ENCODE measurements at regions not wholly inside any gene's neighbourhood (a gene's known extent, or its start where the extent isn't known, plus 50 kb on each side); places are given as distances from the start of the nearest gene placed in this dataset.

DNA sequence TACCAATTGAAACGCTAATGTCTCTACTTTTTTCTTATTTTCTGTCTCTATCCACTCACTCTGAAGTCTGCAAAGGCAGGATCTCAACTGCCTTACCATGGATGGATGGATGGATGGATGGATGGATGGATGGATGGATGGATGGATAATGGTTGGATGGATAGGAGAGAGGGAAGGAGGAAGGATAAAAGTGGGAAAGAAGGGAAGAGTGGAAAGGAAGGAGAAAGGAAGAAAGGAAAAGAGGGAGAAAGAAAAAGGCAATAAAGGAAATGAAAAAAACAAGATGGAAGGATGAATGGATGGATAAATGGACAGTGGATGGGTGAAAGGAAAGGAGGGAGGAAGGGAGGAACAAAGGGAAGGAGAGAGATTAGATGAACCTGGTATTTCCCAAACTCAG, 506.0 kb downstream of the MN1 start:
- Histone ChIP-seq H3K9ac (ENCODE audit: low read depth, low read length, poor library complexity) (no peak overlapping the region), H3K4me1 (ENCODE audit: control insufficient read depth in 2 of 2, insufficient read depth in 1 of 2, low read depth in 1 of 2, low read length in 2 of 2) (peaks cover 16 to 61% of the 10 kb centered on the region in 2 donors), H2AK5ac (ENCODE audit: low read depth, low read length) (no peak overlapping the region), H2BK15ac (ENCODE audit: low read length) (no peak overlapping the region), H2BK120ac (ENCODE audit: low read depth, low read length) (no peak overlapping the region), H3K36me3 (replicated peaks in 1 of 2; ENCODE audit: control insufficient read depth in 2 of 2, insufficient read depth in 2 of 2, low read length in 2 of 2) (no peaks in the 10 kb centered on the region), H3K14ac (ENCODE audit: low read length) (no peak overlapping the region), H3K4me2 (ENCODE audit: insufficient read depth, low read length, poor library complexity, severe bottlenecking) (no peak overlapping the region), H3K27me3 (ENCODE audit: control insufficient read depth in 3 of 3, insufficient read depth in 3 of 3, low read depth in 1 of 3, low read length in 3 of 3) (no peaks in the 10 kb centered on the region), H4K91ac (ENCODE audit: low read depth, low read length, poor library complexity) (no peak overlapping the region), H2AFZ (ENCODE audit: low read length) (no peak overlapping the region), H2BK5ac (ENCODE audit: low read length) (no peak overlapping the region), H3K4ac (ENCODE audit: low read length) (no peak overlapping the region), H3K27ac (replicated peaks; ENCODE audit: low read length) (no peak overlapping the region), H2BK12ac (ENCODE audit: low read length) (no peak overlapping the region), H3K79me1 (ENCODE audit: low read depth, low read length) (no peaks in the 10 kb centered on the region), H3K9me3 (replicated peaks in 1 of 2; ENCODE audit: control insufficient read depth in 2 of 2, insufficient read depth in 1 of 2, low read depth in 1 of 2, low read length in 2 of 2) (no peaks in the 10 kb centered on the region), H3K4me3 (ENCODE audit: low read length in 2 of 2) (no peak overlapping the region), H4K8ac (ENCODE audit: low read depth, low read length) (no peak overlapping the region), H3K23ac (ENCODE audit: low read depth, low read length, poor library complexity) (no peak overlapping the region), H3K18ac (ENCODE audit: low read length) (no peak overlapping the region)
- no CpG with 5 or more reads among the region's 1 CpG for WGBS, 2 donors (ENCODE audit: extremely low coverage in 2 of 2, insufficient read length in 2 of 2, insufficient replicate concordance in 1 of 2)
- DNase-seq (ENCODE audit: low spot score) = no peak

GRCh38 chr22:27296091-27296675, 505.4 kb downstream of the MN1 start:
- Histone ChIP-seq H3K4me1 (ENCODE audit: control insufficient read depth in 2 of 2, insufficient read depth in 1 of 2, low read depth in 1 of 2, low read length in 2 of 2) (peaks cover 16 to 61% of the 10 kb centered on the region in 2 donors), H2BK120ac (ENCODE audit: low read depth, low read length) (peak overlapping the region; percentile 22), H3K79me1 (ENCODE audit: low read depth, low read length) (no peaks in the 10 kb centered on the region), H3K27ac (replicated peaks; ENCODE audit: low read length) (no peak overlapping the region), H3K14ac (ENCODE audit: low read length) (peak overlapping the region; percentile 14), H2BK12ac (ENCODE audit: low read length) (no peak overlapping the region), H3K9ac (ENCODE audit: low read depth, low read length, poor library complexity) (peak overlapping the region; percentile 5), H4K91ac (ENCODE audit: low read depth, low read length, poor library complexity) (no peak overlapping the region), H3K23ac (ENCODE audit: low read depth, low read length, poor library complexity) (no peak overlapping the region), H3K18ac (ENCODE audit: low read length) (peak overlapping the region; percentile 55), H2AK5ac (ENCODE audit: low read depth, low read length) (no peak overlapping the region), H2AFZ (ENCODE audit: low read length) (no peak overlapping the region), H2BK5ac (ENCODE audit: low read length) (no peak overlapping the region), H2BK15ac (ENCODE audit: low read length) (no peak overlapping the region), H3K4ac (ENCODE audit: low read length) (no peak overlapping the region), H3K27me3 (ENCODE audit: control insufficient read depth in 3 of 3, insufficient read depth in 3 of 3, low read depth in 1 of 3, low read length in 3 of 3) (no peaks in the 10 kb centered on the region), H4K8ac (ENCODE audit: low read depth, low read length) (no peak overlapping the region), H3K9me3 (replicated peaks in 1 of 2; ENCODE audit: control insufficient read depth in 2 of 2, insufficient read depth in 1 of 2, low read depth in 1 of 2, low read length in 2 of 2) (no peaks in the 10 kb centered on the region), H3K4me2 (ENCODE audit: insufficient read depth, low read length, poor library complexity, severe bottlenecking) (no peak overlapping the region), H3K36me3 (replicated peaks in 1 of 2; ENCODE audit: control insufficient read depth in 2 of 2, insufficient read depth in 2 of 2, low read length in 2 of 2) (no peaks in the 10 kb centered on the region), H3K4me3 (ENCODE audit: low read length in 2 of 2) (no peak overlapping the region)
- no peak for DNase-seq (ENCODE audit: low spot score)
- WGBS, 2 donors (ENCODE audit: extremely low coverage in 2 of 2, insufficient read length in 2 of 2, insufficient replicate concordance in 1 of 2) = no CpG with 5 or more reads among the region's 24 CpGs

DNA sequence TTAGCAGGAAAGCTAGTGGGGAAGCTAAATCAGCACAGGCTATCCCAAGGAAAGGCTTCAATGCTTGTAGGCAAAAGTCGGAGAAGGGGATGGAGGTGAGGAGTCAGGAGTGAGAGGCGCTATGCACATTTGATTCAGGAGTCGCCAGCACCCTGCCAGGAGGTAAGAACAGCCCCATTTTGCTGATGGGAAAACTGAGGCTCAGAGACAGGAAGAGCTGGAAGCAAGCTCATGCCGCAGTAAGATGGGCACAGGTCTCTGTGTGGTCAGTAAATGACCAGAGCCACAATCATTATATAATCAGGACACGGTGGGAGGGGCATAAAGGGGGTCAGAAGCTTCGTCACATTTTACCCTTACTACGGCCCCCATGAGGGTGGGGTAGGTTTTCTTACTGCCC, 504.4 kb downstream of the MN1 start:
- no peak overlapping the region for H4K91ac ChIP-seq (ENCODE audit: low read depth, low read length, poor library complexity)
- H3K4ac ChIP-seq (ENCODE audit: low read length) = no peak overlapping the region
- DNase-seq (ENCODE audit: low spot score) = no peak
- no peak overlapping the region for H3K9ac ChIP-seq (ENCODE audit: low read depth, low read length, poor library complexity)
- H3K4me1 ChIP-seq (ENCODE audit: control insufficient read depth in 2 of 2, insufficient read depth in 1 of 2, low read depth in 1 of 2, low read length in 2 of 2) = peaks cover 16 to 61% of the 10 kb centered on the region in 2 donors
- peak overlapping the region; percentile 9 for H2AK5ac ChIP-seq (ENCODE audit: low read depth, low read length)
- no peak overlapping the region for H4K8ac ChIP-seq (ENCODE audit: low read depth, low read length)
- H2BK12ac ChIP-seq (ENCODE audit: low read length) = peak overlapping the region; percentile 18
- H3K18ac ChIP-seq (ENCODE audit: low read length) = peak overlapping the region; percentile 45
- no peak overlapping the region for H2BK15ac ChIP-seq (ENCODE audit: low read length)
- no peak overlapping the region for H3K4me2 ChIP-seq (ENCODE audit: insufficient read depth, low read length, poor library complexity, severe bottlenecking)
- no peak overlapping the region for H2BK5ac ChIP-seq (ENCODE audit: low read length)
- WGBS, 2 donors (ENCODE audit: extremely low coverage in 2 of 2, insufficient read length in 2 of 2, insufficient replicate concordance in 1 of 2) = no CpG with 5 or more reads among the region's 7 CpGs
- no peaks in the 10 kb centered on the region for H3K9me3 ChIP-seq (replicated peaks in 1 of 2; ENCODE audit: control insufficient read depth in 2 of 2, insufficient read depth in 1 of 2, low read depth in 1 of 2, low read length in 2 of 2)
- no peaks in the 10 kb centered on the region for H3K79me1 ChIP-seq (ENCODE audit: low read depth, low read length)
- H3K4me3 ChIP-seq (ENCODE audit: low read length in 2 of 2) = no peak overlapping the region
- no peak overlapping the region for H3K14ac ChIP-seq (ENCODE audit: low read length)
- no peak overlapping the region for H2BK120ac ChIP-seq (ENCODE audit: low read depth, low read length)
- H3K27me3 ChIP-seq (ENCODE audit: control insufficient read depth in 3 of 3, insufficient read depth in 3 of 3, low read depth in 1 of 3, low read length in 3 of 3) = no peaks in the 10 kb centered on the region
- H2AFZ ChIP-seq (ENCODE audit: low read length) = no peak overlapping the region
- H3K27ac ChIP-seq (replicated peaks; ENCODE audit: low read length) = no peak overlapping the region
- no peak overlapping the region for H3K23ac ChIP-seq (ENCODE audit: low read depth, low read length, poor library complexity)
- H3K36me3 ChIP-seq (replicated peaks in 1 of 2; ENCODE audit: control insufficient read depth in 2 of 2, insufficient read depth in 2 of 2, low read length in 2 of 2) = no peaks in the 10 kb centered on the region

DNA sequence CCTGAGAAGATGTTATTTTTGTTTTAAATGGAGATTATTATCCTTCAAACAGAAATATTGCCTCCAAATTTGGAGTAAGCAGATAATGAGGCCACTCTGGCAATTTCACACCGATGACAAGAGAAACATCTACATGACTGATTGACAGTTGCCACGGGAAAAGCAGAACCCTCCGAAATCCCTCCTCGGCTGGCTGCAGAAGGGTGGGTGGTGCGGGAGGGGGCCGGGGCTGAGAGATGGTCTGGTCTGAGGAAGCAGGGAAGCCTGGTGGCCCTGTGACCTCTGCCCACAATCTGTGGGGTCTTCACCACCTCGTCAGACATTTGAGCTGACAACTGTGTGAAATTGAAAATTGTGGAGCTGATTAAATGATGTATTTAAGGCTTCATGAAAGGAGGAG, 503.2 kb downstream of the MN1 start:
- Histone ChIP-seq H2AFZ (ENCODE audit: low read length) (peak overlapping the region; percentile 89), H3K23ac (ENCODE audit: low read depth, low read length, poor library complexity) (no peak overlapping the region), H3K9me3 (replicated peaks in 1 of 2; ENCODE audit: control insufficient read depth in 2 of 2, insufficient read depth in 1 of 2, low read depth in 1 of 2, low read length in 2 of 2) (no peaks in the 10 kb centered on the region), H3K14ac (ENCODE audit: low read length) (no peak overlapping the region), H3K4me3 (ENCODE audit: low read length in 2 of 2) (peak overlapping the region in 1 of 2 donors; percentile 42), H4K8ac (ENCODE audit: low read depth, low read length) (no peak overlapping the region), H2BK5ac (ENCODE audit: low read length) (no peak overlapping the region), H3K18ac (ENCODE audit: low read length) (no peak overlapping the region), H3K9ac (ENCODE audit: low read depth, low read length, poor library complexity) (no peak overlapping the region), H3K4me1 (ENCODE audit: control insufficient read depth in 2 of 2, insufficient read depth in 1 of 2, low read depth in 1 of 2, low read length in 2 of 2) (peaks cover 15 to 59% of the 10 kb centered on the region in 2 donors), H3K27ac (replicated peaks; ENCODE audit: low read length) (no peak overlapping the region), H3K27me3 (ENCODE audit: control insufficient read depth in 3 of 3, insufficient read depth in 3 of 3, low read depth in 1 of 3, low read length in 3 of 3) (no peaks in the 10 kb centered on the region), H3K4ac (ENCODE audit: low read length) (no peak overlapping the region), H3K4me2 (ENCODE audit: insufficient read depth, low read length, poor library complexity, severe bottlenecking) (no peak overlapping the region), H2BK12ac (ENCODE audit: low read length) (no peak overlapping the region), H2AK5ac (ENCODE audit: low read depth, low read length) (no peak overlapping the region), H3K36me3 (replicated peaks in 1 of 2; ENCODE audit: control insufficient read depth in 2 of 2, insufficient read depth in 2 of 2, low read length in 2 of 2) (no peaks in the 10 kb centered on the region), H4K91ac (ENCODE audit: low read depth, low read length, poor library complexity) (no peak overlapping the region), H3K79me1 (ENCODE audit: low read depth, low read length) (no peaks in the 10 kb centered on the region), H2BK120ac (ENCODE audit: low read depth, low read length) (no peak overlapping the region), H2BK15ac (ENCODE audit: low read length) (no peak overlapping the region)
- DNase-seq (ENCODE audit: low spot score) = no peak
- no CpG with 5 or more reads among the region's 7 CpGs for WGBS, 2 donors (ENCODE audit: extremely low coverage in 2 of 2, insufficient read length in 2 of 2, insufficient replicate concordance in 1 of 2)

Measured in neuronal stem cell (in vitro differentiated cells).